ENCODE measurements at regions not wholly inside any gene's neighbourhood (a gene's known extent, or its start where the extent isn't known, plus 50 kb on each side); places are given as distances from the start of the nearest gene placed in this dataset.

- TF ChIP-seq ZNF70 (CRISPR knock-in tag; IDR thresholded peaks at IDR 0.05) (no peak), OSR1 (CRISPR knock-in tag; IDR thresholded peaks at IDR 0.05) (no peak), TCF4 (CRISPR knock-in tag; IDR thresholded peaks at IDR 0.05; ENCODE audit: borderline replicate concordance) (no peak), SNAI2 (CRISPR knock-in tag; IDR thresholded peaks at IDR 0.05) (no peak), ARNTL (CRISPR knock-in tag; IDR thresholded peaks at IDR 0.05; ENCODE audit: borderline replicate concordance, low read depth) (no peak), ISL1 (CRISPR knock-in tag; IDR thresholded peaks at IDR 0.05) (no peak), RARB (CRISPR knock-in tag; IDR thresholded peaks at IDR 0.05) (no peak), CREB5 (CRISPR knock-in tag; IDR thresholded peaks at IDR 0.05; ENCODE audit: low read depth) (no peak), GLIS3 (CRISPR knock-in tag; IDR thresholded peaks at IDR 0.05) (no peak), ZNF8 (CRISPR knock-in tag; IDR thresholded peaks at IDR 0.05) (no peak)
- TF ChIP-seq, protein P1, sequence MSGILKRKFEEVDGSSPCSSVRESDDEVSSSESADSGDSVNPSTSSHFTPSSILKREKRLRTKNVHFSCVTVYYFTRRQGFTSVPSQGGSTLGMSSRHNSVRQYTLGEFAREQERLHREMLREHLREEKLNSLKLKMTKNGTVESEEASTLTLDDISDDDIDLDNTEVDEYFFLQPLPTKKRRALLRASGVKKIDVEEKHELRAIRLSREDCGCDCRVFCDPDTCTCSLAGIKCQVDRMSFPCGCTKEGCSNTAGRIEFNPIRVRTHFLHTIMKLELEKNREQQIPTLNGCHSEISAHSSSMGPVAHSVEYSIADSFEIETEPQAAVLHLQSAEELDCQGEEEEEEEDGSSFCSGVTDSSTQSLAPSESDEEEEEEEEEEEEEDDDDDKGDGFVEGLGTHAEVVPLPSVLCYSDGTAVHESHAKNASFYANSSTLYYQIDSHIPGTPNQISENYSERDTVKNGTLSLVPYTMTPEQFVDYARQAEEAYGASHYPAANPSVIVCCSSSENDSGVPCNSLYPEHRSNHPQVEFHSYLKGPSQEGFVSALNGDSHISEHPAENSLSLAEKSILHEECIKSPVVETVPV (CRISPR knock-in tag; IDR thresholded peaks at IDR 0.05) = no peak
- TF ChIP-seq, protein P2, sequence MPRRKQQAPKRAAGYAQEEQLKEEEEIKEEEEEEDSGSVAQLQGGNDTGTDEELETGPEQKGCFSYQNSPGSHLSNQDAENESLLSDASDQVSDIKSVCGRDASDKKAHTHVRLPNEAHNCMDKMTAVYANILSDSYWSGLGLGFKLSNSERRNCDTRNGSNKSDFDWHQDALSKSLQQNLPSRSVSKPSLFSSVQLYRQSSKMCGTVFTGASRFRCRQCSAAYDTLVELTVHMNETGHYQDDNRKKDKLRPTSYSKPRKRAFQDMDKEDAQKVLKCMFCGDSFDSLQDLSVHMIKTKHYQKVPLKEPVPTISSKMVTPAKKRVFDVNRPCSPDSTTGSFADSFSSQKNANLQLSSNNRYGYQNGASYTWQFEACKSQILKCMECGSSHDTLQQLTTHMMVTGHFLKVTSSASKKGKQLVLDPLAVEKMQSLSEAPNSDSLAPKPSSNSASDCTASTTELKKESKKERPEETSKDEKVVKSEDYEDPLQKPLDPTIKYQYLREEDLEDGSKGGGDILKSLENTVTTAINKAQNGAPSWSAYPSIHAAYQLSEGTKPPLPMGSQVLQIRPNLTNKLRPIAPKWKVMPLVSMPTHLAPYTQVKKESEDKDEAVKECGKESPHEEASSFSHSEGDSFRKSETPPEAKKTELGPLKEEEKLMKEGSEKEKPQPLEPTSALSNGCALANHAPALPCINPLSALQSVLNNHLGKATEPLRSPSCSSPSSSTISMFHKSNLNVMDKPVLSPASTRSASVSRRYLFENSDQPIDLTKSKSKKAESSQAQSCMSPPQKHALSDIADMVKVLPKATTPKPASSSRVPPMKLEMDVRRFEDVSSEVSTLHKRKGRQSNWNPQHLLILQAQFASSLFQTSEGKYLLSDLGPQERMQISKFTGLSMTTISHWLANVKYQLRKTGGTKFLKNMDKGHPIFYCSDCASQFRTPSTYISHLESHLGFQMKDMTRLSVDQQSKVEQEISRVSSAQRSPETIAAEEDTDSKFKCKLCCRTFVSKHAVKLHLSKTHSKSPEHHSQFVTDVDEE (CRISPR knock-in tag; IDR thresholded peaks at IDR 0.05) = no peak
- TF ChIP-seq, protein P3, sequence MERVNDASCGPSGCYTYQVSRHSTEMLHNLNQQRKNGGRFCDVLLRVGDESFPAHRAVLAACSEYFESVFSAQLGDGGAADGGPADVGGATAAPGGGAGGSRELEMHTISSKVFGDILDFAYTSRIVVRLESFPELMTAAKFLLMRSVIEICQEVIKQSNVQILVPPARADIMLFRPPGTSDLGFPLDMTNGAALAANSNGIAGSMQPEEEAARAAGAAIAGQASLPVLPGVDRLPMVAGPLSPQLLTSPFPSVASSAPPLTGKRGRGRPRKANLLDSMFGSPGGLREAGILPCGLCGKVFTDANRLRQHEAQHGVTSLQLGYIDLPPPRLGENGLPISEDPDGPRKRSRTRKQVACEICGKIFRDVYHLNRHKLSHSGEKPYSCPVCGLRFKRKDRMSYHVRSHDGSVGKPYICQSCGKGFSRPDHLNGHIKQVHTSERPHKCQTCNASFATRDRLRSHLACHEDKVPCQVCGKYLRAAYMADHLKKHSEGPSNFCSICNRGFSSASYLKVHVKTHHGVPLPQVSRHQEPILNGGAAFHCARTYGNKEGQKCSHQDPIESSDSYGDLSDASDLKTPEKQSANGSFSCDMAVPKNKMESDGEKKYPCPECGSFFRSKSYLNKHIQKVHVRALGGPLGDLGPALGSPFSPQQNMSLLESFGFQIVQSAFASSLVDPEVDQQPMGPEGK (CRISPR knock-in tag; IDR thresholded peaks at IDR 0.05; ENCODE audit: borderline replicate concordance) = no peak
These were observed 360.6 kb downstream of the BRD1 start for GRCh38 chr22:49466878-49467595.

Data from SK-N-SH treated with all-trans-retinoic acid at 6 μM for 48 hours (cell line).